LNCaP clone FGC (cell line): ENCODE measurements at regions not wholly inside any gene's neighbourhood (a gene's known extent, or its start where the extent isn't known, plus 50 kb on each side); places are given as distances from the start of the nearest gene placed in this dataset.

Experiments
- DNase-seq: peaks from one replicate; pipeline ENCODE4 v3.0.0-alpha.2; 2011; ENCODE audit warnings: low read depth
- H3K4me3 ChIP-seq: 2 replicates; pipeline ENCODE4 v1.5.1; 2011; ENCODE audit warnings: mild to moderate bottlenecking, low read depth, low read length, control low read depth
- CTCF ChIP-seq: IDR thresholded peaks from 2 replicates; pipeline ENCODE4 v1.5.1; 2012; ENCODE audit warnings: mild to moderate bottlenecking; ENCODE audit not compliant: control insufficient read depth, insufficient read depth; ENCODE audit errors: extremely low read depth

- H3K4me3 ChIP-seq, result no peak overlapping the region
- no peak for DNase-seq
- peak; percentile 28; the same call in 1 of the 2 replicates for TF ChIP-seq CTCF
Observed at GRCh38 chr4:60865273-60865672, 334.9 kb upstream of the ADGRL3 start.

GRCh38 chr4:60868232-60868960 is 331.7 kb upstream of the ADGRL3 start:
- TF ChIP-seq CTCF, result no peak
- no peak for DNase-seq
- no peak overlapping the region for H3K4me3 ChIP-seq

DNA sequence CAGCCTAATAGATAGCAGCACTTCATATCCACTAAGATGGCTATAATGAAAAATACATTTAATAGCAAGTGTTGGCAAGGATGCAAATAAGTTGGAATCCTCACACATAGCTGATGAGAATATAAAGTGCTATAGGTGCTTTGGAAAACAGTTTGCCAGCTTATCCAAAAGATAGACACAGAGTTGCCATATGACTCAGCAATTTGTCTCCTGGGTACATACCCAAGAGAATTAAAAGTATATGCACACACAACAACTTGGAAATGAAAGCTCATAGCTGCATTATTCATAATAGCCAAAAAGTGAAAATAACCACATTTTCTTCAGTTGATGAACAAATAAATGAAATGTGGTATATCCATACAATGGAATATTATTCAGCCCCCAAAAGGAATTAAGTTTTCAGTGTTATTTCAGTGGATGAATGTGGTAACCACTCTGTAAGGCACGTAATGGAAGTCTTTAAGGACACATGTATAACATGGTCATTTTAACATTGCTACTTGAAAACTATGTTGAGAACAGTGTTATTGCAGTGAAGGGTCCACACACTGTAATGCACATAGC is 320.9 kb upstream of the ADGRL3 start:
- no peak for DNase-seq
- TF ChIP-seq CTCF, result no peak
- H3K4me3 ChIP-seq, result no peak overlapping the region

DNA sequence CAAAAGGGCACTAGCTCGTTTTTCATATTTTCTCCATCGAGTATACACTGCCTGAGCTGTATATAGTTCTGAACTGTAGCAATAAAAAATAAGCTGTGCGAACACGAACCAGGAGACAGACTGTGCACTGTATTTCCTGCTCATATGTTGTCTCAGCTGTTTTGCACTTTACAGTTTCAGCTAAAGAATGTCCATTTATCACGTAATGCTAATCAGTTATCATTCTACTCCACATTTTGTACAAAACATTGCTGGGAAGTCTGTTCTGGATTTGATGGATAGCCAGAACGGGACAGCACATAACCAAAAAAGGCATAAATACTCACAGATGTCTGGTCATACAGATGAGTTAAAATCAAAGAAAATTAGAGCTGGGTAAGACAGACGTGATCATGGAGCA is 315.5 kb upstream of the ADGRL3 start:
- TF ChIP-seq CTCF, result no peak
- no peak overlapping the region for H3K4me3 ChIP-seq
- no peak for DNase-seq

DNA sequence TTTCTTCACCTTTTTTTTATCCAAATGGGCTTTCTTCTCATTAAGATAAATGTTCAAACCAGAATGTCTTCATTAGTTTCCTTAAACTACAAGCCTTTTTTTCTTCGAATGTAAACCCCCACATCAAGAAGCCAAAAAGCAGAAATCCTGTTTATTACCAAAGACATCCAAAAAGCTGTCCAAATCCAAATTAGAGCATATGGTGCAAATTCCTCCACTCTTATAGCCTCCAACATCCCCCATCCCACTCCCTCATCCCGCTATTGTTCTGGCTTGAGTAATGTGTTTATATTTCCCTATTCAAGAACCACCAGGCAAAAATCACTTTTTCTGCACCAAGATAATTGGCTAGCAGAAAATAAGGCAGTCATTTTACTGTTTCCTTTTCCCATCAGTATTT is 315.1 kb upstream of the ADGRL3 start:
- no peak for TF ChIP-seq CTCF

DNA sequence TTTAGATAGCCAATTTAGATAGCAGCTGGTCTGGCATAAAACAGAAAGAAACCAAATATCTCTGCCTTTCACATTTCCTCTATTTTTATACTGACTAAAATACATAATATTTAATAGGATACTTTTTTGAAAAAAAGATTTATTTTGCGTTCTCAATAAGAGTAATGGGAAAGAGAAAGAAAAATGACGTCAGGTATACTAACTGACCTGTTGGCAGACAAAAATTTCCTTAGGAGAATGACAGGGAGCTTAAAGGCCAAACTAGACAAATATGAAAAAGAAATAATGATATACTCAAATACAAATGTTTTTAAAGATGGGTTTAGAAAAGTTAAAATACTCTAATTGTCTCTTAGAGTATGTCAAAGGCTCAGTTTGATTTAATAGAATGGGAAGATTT is 309.4 kb upstream of the ADGRL3 start:
- no peak for DNase-seq
- H3K4me3 ChIP-seq, result no peak overlapping the region
- TF ChIP-seq CTCF, result no peak

More for the DNA sequence above, 315.1 kb upstream of the ADGRL3 start:
- DNase-seq, result no peak
- H3K4me3 ChIP-seq, result no peak overlapping the region

DNA sequence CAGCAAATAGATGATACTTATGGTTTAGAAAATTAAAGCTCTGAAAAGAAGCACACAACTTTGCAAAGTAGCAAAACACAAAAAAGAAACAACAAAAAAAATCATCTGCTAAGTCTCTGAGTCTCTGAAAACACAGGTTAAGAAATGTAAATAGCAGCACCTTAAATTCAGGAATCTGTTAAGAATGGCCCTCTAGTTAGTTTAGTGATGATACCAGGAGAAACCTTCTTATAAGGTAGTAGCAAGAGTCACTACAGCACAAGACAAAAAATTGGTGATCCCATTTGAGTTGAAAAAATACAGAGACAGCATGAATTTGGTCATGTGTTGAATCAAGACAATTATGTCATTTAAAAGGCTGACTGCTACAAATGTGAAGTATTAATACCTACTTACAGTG is 308.2 kb upstream of the ADGRL3 start:
- DNase-seq, result no peak
- TF ChIP-seq CTCF, result no peak

More for the DNA sequence above, 308.2 kb upstream of the ADGRL3 start:
- no peak overlapping the region for H3K4me3 ChIP-seq
